Neural cell (in vitro differentiated cells): ENCODE measurements at regions not wholly inside any gene's neighbourhood (a gene's known extent, or its start where the extent isn't known, plus 50 kb on each side); places are given as distances from the start of the nearest gene placed in this dataset.

Source experiments
- H2AFZ ChIP-seq: fragments of 200-600, 300-800 bp; sonication (generic), shearing (Covaris generic); 2 replicates; pipeline ENCODE4 v1.6.0; 2014; ENCODE audit warnings: low read depth, mild to moderate bottlenecking, antibody characterized with exemption, low read length, moderate library complexity
- H3F3A ChIP-seq: fragments of 200-600 bp; shearing (Covaris generic); 2 replicates; pipeline ENCODE4 v1.6.1; 2016; ENCODE audit warnings: mild to moderate bottlenecking, moderate library complexity, mixed read lengths, antibody characterized with exemption, low read length; ENCODE audit not compliant: insufficient read depth, poor library complexity, severe bottlenecking
- H3K27ac ChIP-seq: fragments of 200-600, 300-800 bp; sonication (generic), shearing (Covaris generic); 2 replicates; pipeline ENCODE4 v1.5.1; 2014; ENCODE audit warnings: mild to moderate bottlenecking, low read length, moderate library complexity
- H3K27me3 ChIP-seq: fragments of 300-800, 200-600 bp; sonication (generic), shearing (Covaris generic); 2 replicates; pipeline ENCODE4 v1.6.0; 2014; ENCODE audit warnings: mild to moderate bottlenecking, low read depth, low read length, moderate library complexity; ENCODE audit not compliant: insufficient read depth
- H3K36me3 ChIP-seq: fragments of 300-800, 200-600 bp; sonication (generic), shearing (Covaris generic); 2 replicates; pipeline ENCODE4 v1.5.1; 2014; ENCODE audit warnings: mild to moderate bottlenecking, antibody characterized with exemption, low read length, moderate library complexity; ENCODE audit not compliant: insufficient read depth
- H3K4me2 ChIP-seq: fragments of 300-800, 200-600 bp; sonication (generic), shearing (Covaris generic); 2 replicates; pipeline ENCODE4 v1.6.0; 2014; ENCODE audit warnings: mild to moderate bottlenecking, low read length
- H3K4me3 ChIP-seq: fragments of 300-800, 200-600 bp; sonication (generic), shearing (Covaris generic); 2 replicates; pipeline ENCODE4 v1.5.1; 2014; ENCODE audit warnings: mild to moderate bottlenecking, low read length, moderate library complexity
- H3K79me2 ChIP-seq: fragments of 200-600 bp; shearing (Covaris generic); replicated peaks from 2 replicates; pipeline ENCODE4 v1.6.0; 2014; ENCODE audit warnings: mild to moderate bottlenecking, low read length, moderate library complexity; ENCODE audit not compliant: insufficient read depth
- H3K9ac ChIP-seq: fragments of 300-800, 200-600 bp; sonication (generic), shearing (Covaris generic); 2 replicates; pipeline ENCODE4 v1.6.1; 2016; ENCODE audit warnings: mild to moderate bottlenecking, low read length, mixed read lengths
- H3K9me2 ChIP-seq: fragments of 200-600 bp; shearing (Covaris generic); 2 replicates; pipeline ENCODE4 v1.6.1; 2016; ENCODE audit warnings: mild to moderate bottlenecking, low read length, mixed read lengths; ENCODE audit not compliant: insufficient read depth
- H3K9me3 ChIP-seq: fragments of 200-600, 300-800 bp; sonication (generic), shearing (Covaris generic); 2 replicates; pipeline ENCODE4 v1.6.1; 2016; ENCODE audit warnings: mild to moderate bottlenecking, mixed run types, low read length, moderate library complexity, mixed read lengths
- H4K20me1 ChIP-seq: fragments of 200-600 bp; shearing (Covaris generic); 2 replicates; pipeline ENCODE4 v1.6.1; 2016; ENCODE audit warnings: mild to moderate bottlenecking, mixed run types; ENCODE audit not compliant: insufficient read depth
- EP300 ChIP-seq: fragments of 450-650 bp; conservative IDR thresholded peaks from 2 replicates; pipeline ENCODE4 v1.6.1; 2014; ENCODE audit warnings: antibody characterized with exemption, mild to moderate bottlenecking, moderate library complexity; ENCODE audit not compliant: poor library complexity, severe bottlenecking
- EZH2 ChIP-seq: fragments of 200-600, 300-800 bp; shearing (Covaris generic), sonication (generic); IDR thresholded peaks from 2 replicates; pipeline ENCODE4 v1.6.1; 2014; ENCODE audit warnings: antibody characterized with exemption, low read length, borderline replicate concordance, mild to moderate bottlenecking; ENCODE audit not compliant: insufficient read depth, poor library complexity, severe bottlenecking
- MXI1 ChIP-seq: fragments of 450-650 bp; conservative IDR thresholded peaks from 2 replicates; pipeline ENCODE4 v1.6.1; 2014; ENCODE audit warnings: antibody characterized with exemption, mild to moderate bottlenecking; ENCODE audit not compliant: poor library complexity, severe bottlenecking
- POLR2AphosphoS5 ChIP-seq: IDR thresholded peaks from 2 replicates; pipeline ENCODE4 v1.6.1; 2012
- RAD21 ChIP-seq: fragments of 450-650 bp; conservative IDR thresholded peaks from 2 replicates; pipeline ENCODE4 v1.6.1; 2014; ENCODE audit warnings: antibody characterized with exemption, mild to moderate bottlenecking, moderate library complexity
- SMC3 ChIP-seq: fragments of 450-650 bp; conservative IDR thresholded peaks from 2 replicates; pipeline ENCODE4 v1.6.1; 2014; ENCODE audit warnings: antibody characterized with exemption, mild to moderate bottlenecking, moderate library complexity; ENCODE audit not compliant: poor library complexity
- TAF1 ChIP-seq: IDR thresholded peaks from 2 replicates; pipeline ENCODE4 v1.6.1; 2012; ENCODE audit warnings: low read depth
- TF ChIP-seq, protein P1 (sequence below): IDR thresholded peaks from 2 replicates; pipeline ENCODE4 v1.6.1; 2012; ENCODE audit warnings: borderline replicate concordance
- TF ChIP-seq, protein P2 (sequence below): fragments of 450-650 bp; IDR thresholded peaks from 2 replicates; pipeline ENCODE4 v1.5.1; 2014; ENCODE audit warnings: antibody characterized with exemption, mild to moderate bottlenecking, moderate library complexity; ENCODE audit not compliant: poor library complexity, severe bottlenecking

- no peaks in the 10 kb centered on the region for H3K9me2 ChIP-seq
- H2AFZ ChIP-seq, result no peak overlapping the region
- no peak overlapping the region for H3K27ac ChIP-seq
- H3F3A ChIP-seq, result no peaks in the 10 kb centered on the region
- no peaks in the 10 kb centered on the region for H3K79me2 ChIP-seq
- TF ChIP-seq RAD21 (no peak), POLR2AphosphoS5 (no peak), TAF1 (no peak), EZH2 (no peak), MXI1 (no peak), SMC3 (no peak), EP300 (no peak)
- TF ChIP-seq, protein P1, sequence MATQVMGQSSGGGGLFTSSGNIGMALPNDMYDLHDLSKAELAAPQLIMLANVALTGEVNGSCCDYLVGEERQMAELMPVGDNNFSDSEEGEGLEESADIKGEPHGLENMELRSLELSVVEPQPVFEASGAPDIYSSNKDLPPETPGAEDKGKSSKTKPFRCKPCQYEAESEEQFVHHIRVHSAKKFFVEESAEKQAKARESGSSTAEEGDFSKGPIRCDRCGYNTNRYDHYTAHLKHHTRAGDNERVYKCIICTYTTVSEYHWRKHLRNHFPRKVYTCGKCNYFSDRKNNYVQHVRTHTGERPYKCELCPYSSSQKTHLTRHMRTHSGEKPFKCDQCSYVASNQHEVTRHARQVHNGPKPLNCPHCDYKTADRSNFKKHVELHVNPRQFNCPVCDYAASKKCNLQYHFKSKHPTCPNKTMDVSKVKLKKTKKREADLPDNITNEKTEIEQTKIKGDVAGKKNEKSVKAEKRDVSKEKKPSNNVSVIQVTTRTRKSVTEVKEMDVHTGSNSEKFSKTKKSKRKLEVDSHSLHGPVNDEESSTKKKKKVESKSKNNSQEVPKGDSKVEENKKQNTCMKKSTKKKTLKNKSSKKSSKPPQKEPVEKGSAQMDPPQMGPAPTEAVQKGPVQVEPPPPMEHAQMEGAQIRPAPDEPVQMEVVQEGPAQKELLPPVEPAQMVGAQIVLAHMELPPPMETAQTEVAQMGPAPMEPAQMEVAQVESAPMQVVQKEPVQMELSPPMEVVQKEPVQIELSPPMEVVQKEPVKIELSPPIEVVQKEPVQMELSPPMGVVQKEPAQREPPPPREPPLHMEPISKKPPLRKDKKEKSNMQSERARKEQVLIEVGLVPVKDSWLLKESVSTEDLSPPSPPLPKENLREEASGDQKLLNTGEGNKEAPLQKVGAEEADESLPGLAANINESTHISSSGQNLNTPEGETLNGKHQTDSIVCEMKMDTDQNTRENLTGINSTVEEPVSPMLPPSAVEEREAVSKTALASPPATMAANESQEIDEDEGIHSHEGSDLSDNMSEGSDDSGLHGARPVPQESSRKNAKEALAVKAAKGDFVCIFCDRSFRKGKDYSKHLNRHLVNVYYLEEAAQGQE, result no peak
- TF ChIP-seq, protein P2, sequence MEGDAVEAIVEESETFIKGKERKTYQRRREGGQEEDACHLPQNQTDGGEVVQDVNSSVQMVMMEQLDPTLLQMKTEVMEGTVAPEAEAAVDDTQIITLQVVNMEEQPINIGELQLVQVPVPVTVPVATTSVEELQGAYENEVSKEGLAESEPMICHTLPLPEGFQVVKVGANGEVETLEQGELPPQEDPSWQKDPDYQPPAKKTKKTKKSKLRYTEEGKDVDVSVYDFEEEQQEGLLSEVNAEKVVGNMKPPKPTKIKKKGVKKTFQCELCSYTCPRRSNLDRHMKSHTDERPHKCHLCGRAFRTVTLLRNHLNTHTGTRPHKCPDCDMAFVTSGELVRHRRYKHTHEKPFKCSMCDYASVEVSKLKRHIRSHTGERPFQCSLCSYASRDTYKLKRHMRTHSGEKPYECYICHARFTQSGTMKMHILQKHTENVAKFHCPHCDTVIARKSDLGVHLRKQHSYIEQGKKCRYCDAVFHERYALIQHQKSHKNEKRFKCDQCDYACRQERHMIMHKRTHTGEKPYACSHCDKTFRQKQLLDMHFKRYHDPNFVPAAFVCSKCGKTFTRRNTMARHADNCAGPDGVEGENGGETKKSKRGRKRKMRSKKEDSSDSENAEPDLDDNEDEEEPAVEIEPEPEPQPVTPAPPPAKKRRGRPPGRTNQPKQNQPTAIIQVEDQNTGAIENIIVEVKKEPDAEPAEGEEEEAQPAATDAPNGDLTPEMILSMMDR, result no peak
- no peak overlapping the region for H3K4me2 ChIP-seq
- H4K20me1 ChIP-seq, result no peaks in the 10 kb centered on the region
- H3K36me3 ChIP-seq, result no peaks in the 10 kb centered on the region
- no peaks in the 10 kb centered on the region for H3K27me3 ChIP-seq
- H3K9me3 ChIP-seq, result peaks cover 3% of the 10 kb centered on the region
- no peak overlapping the region for H3K4me3 ChIP-seq
- no peak overlapping the region for H3K9ac ChIP-seq
These were observed 1191.2 kb downstream of the CNTNAP5 start for GRCh38 chr2:125216321-125216720.

DNA sequence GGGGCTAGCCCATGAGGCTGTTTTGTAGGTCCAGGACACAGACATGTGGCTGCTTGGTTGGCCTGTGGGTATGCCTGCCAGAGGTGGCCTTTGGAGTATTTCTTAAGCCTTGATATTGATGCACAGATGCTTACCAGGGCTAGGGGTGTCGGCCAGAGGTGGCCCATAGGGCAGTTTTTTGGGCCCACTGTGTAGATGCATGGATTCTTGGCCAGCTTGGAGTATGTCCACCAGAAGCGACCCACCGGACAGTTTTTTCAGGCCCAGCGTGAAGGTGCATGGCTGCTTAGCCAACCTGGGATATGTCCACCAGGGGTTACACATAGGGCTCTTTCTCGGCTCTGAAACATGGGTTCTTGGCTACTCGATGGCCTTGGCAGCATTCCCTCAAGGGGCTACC is 1199.1 kb downstream of the CNTNAP5 start:
- Histone ChIP-seq H3K9me3 (peaks cover 4% of the 10 kb centered on the region), H3K27me3 (no peaks in the 10 kb centered on the region), H3K4me3 (no peak overlapping the region), H3K9me2 (no peaks in the 10 kb centered on the region), H3F3A (no peaks in the 10 kb centered on the region), H3K27ac (no peak overlapping the region), H3K36me3 (no peaks in the 10 kb centered on the region), H4K20me1 (no peaks in the 10 kb centered on the region), H3K9ac (no peak overlapping the region), H2AFZ (no peak overlapping the region), H3K4me2 (no peak overlapping the region), H3K79me2 (no peaks in the 10 kb centered on the region)
- no peak for TF ChIP-seq MXI1
- no peak for TF ChIP-seq POLR2AphosphoS5
- TF ChIP-seq, protein P2, result no peak
- TF ChIP-seq EZH2, result no peak
- TF ChIP-seq EP300, result no peak
- TF ChIP-seq RAD21, result no peak
- TF ChIP-seq TAF1, result no peak
- TF ChIP-seq, protein P1, result no peak
- no peak for TF ChIP-seq SMC3
